ENCODE measurements at regions not wholly inside any gene's neighbourhood (a gene's known extent, or its start where the extent isn't known, plus 50 kb on each side); places are given as distances from the start of the nearest gene placed in this dataset.

DNA sequence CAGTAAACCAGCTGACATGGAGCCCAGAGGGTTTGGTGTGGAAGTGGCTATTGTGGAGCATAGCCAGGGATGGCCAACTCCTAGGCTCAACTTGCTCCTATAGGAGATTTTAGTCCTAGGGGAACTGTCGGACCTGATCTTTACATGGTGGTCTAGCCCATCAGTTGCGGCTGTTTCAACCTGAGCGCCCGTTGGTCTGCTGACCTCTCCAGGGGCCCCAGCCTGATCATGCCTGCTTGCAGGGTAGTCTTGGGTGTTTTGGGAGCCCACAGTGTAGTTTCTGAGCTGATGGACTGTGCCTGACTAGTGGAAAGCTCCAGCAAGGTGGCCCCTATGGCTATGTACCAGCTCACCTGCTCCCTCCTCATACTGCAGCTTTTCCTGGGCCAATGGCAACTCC, 597.0 kb downstream of the IQCM start:
- no peak for DNase-seq (ENCODE audit: insufficient read length, low spot score, missing footprints)
- no peak overlapping the region for H3K4me2 ChIP-seq (ENCODE audit: insufficient read depth, low read length)
- H3K27me3 ChIP-seq (ENCODE audit: insufficient read depth, low read length) = no peaks in the 10 kb centered on the region
- H3K79me2 ChIP-seq (ENCODE audit: insufficient read depth, low read length) = no peaks in the 10 kb centered on the region
- H2AFZ ChIP-seq (ENCODE audit: low read length) = no peak overlapping the region
- no peak overlapping the region for H3K4me3 ChIP-seq (ENCODE audit: insufficient read depth, low read length)
- no peak for TF ChIP-seq CTCF (IDR thresholded peaks at IDR 0.05; ENCODE audit: extremely low read depth, low read depth, low read length)
- no peaks in the 10 kb centered on the region for H4K20me1 ChIP-seq (ENCODE audit: insufficient read depth, low read length)
- H3K9me3 ChIP-seq (ENCODE audit: low read depth, low read length) = no peaks in the 10 kb centered on the region
- no peaks in the 10 kb centered on the region for H3K36me3 ChIP-seq (ENCODE audit: insufficient read depth, low read length)
- no peaks in the 10 kb centered on the region for H3K4me1 ChIP-seq (ENCODE audit: insufficient read depth, low read length)
- H3K27ac ChIP-seq (ENCODE audit: low read depth, low read length) = no peak overlapping the region

DNA sequence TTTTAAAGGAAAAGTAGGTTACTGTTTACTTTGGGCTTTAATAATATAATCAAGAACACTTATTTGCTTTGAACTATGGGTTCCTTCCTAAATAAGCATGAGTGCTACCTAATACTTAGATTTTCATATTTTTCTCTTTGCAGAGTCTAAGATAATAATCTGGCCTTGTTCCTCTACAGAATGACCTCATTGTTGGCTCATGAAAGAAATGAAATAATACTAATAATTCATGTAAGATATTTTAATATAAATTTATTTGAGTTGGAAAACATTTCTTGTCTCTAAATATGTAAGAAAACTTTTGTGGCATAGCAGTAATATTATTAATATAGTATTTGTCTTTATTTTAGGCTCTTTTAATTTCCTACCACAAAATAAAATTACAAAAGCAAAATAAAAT, 601.3 kb downstream of the IQCM start:
- H3K4me1 ChIP-seq (ENCODE audit: insufficient read depth, low read length) = no peaks in the 10 kb centered on the region

DNA sequence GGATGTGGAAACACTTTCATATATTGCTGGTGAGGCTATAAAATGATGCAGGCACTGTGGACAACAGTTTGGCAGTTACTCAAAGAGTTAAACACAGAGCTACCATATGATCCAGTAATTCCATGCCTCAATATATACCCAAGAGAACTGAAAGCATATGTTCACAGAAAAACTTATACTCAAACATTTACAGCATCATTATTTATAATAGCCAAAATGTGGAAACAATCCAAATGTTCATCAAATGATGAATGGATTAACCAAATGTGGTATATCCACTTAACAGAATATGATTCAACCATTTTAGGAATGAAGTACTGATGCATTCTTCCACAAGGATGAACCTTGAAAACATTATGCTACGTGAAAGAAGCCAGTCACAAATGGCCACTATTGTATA, 603.8 kb downstream of the IQCM start:
- no peak for DNase-seq (ENCODE audit: insufficient read length, low spot score, missing footprints)
- no peaks in the 10 kb centered on the region for H4K20me1 ChIP-seq (ENCODE audit: insufficient read depth, low read length)
- no peaks in the 10 kb centered on the region for H3K36me3 ChIP-seq (ENCODE audit: insufficient read depth, low read length)
- no peak overlapping the region for H2AFZ ChIP-seq (ENCODE audit: low read length)
- no peak overlapping the region for H3K4me2 ChIP-seq (ENCODE audit: insufficient read depth, low read length)
- H3K27me3 ChIP-seq (ENCODE audit: insufficient read depth, low read length) = no peaks in the 10 kb centered on the region
- no peaks in the 10 kb centered on the region for H3K9me3 ChIP-seq (ENCODE audit: low read depth, low read length)
- no peak for TF ChIP-seq CTCF (IDR thresholded peaks at IDR 0.05; ENCODE audit: extremely low read depth, low read depth, low read length)
- H3K79me2 ChIP-seq (ENCODE audit: insufficient read depth, low read length) = no peaks in the 10 kb centered on the region
- H3K27ac ChIP-seq (ENCODE audit: low read depth, low read length) = no peak overlapping the region
- H3K4me3 ChIP-seq (ENCODE audit: insufficient read depth, low read length) = no peak overlapping the region
- H3K4me1 ChIP-seq (ENCODE audit: insufficient read depth, low read length) = no peaks in the 10 kb centered on the region

More for the DNA sequence above, 601.3 kb downstream of the IQCM start:
- no peaks in the 10 kb centered on the region for H3K36me3 ChIP-seq (ENCODE audit: insufficient read depth, low read length)
- no peaks in the 10 kb centered on the region for H3K79me2 ChIP-seq (ENCODE audit: insufficient read depth, low read length)
- no peak overlapping the region for H2AFZ ChIP-seq (ENCODE audit: low read length)
- no peak overlapping the region for H3K4me2 ChIP-seq (ENCODE audit: insufficient read depth, low read length)
- no peaks in the 10 kb centered on the region for H3K9me3 ChIP-seq (ENCODE audit: low read depth, low read length)
- H3K27me3 ChIP-seq (ENCODE audit: insufficient read depth, low read length) = no peaks in the 10 kb centered on the region
- H3K27ac ChIP-seq (ENCODE audit: low read depth, low read length) = no peak overlapping the region
- H3K4me3 ChIP-seq (ENCODE audit: insufficient read depth, low read length) = no peak overlapping the region
- no peak for DNase-seq (ENCODE audit: insufficient read length, low spot score, missing footprints)
- no peak for TF ChIP-seq CTCF (IDR thresholded peaks at IDR 0.05; ENCODE audit: extremely low read depth, low read depth, low read length)
- no peaks in the 10 kb centered on the region for H4K20me1 ChIP-seq (ENCODE audit: insufficient read depth, low read length)

- no peaks in the 10 kb centered on the region for H3K27me3 ChIP-seq (ENCODE audit: insufficient read depth, low read length)
- H3K79me2 ChIP-seq (ENCODE audit: insufficient read depth, low read length) = no peaks in the 10 kb centered on the region
- H3K4me2 ChIP-seq (ENCODE audit: insufficient read depth, low read length) = no peak overlapping the region
- no peak overlapping the region for H2AFZ ChIP-seq (ENCODE audit: low read length)
- DNase-seq (ENCODE audit: insufficient read length, low spot score, missing footprints) = no peak
- no peak for TF ChIP-seq CTCF (IDR thresholded peaks at IDR 0.05; ENCODE audit: extremely low read depth, low read depth, low read length)
- no peak overlapping the region for H3K27ac ChIP-seq (ENCODE audit: low read depth, low read length)
- no peaks in the 10 kb centered on the region for H3K4me1 ChIP-seq (ENCODE audit: insufficient read depth, low read length)
- no peaks in the 10 kb centered on the region for H3K36me3 ChIP-seq (ENCODE audit: insufficient read depth, low read length)
- no peak overlapping the region for H3K4me3 ChIP-seq (ENCODE audit: insufficient read depth, low read length)
- no peaks in the 10 kb centered on the region for H3K9me3 ChIP-seq (ENCODE audit: low read depth, low read length)
- H4K20me1 ChIP-seq (ENCODE audit: insufficient read depth, low read length) = no peaks in the 10 kb centered on the region
These were observed 612.2 kb downstream of the IQCM start for GRCh38 chr4:149203256-149204001.
